ENCODE measurements at regions not wholly inside any gene's neighbourhood (a gene's known extent, or its start where the extent isn't known, plus 50 kb on each side); places are given as distances from the start of the nearest gene placed in this dataset.

DNA sequence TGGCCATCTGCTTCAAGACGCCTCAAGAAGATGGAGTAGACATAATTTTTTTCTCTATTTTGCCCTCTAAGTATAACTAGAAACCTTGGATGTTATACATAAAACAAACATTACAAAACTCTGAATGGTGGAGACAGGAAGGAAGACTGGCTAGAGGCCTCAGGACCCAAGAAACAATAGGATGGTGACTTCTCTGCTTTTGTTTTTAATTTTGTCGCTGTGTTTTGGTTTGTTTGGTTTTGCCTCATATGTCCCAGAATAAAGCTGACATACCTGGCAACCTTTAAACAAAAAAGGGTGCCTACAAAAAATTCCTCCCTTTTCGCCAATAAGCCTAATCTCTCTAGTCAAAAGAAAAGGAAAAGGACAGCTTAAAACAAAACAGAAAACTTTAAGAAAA is 109.1 kb downstream of the PPP4R3C start:
- POLR2A ChIA-PET: no interaction called here
- DNase-seq (ENCODE audit: low read depth, low spot score): no peak
- TF ChIP-seq, protein P1, sequence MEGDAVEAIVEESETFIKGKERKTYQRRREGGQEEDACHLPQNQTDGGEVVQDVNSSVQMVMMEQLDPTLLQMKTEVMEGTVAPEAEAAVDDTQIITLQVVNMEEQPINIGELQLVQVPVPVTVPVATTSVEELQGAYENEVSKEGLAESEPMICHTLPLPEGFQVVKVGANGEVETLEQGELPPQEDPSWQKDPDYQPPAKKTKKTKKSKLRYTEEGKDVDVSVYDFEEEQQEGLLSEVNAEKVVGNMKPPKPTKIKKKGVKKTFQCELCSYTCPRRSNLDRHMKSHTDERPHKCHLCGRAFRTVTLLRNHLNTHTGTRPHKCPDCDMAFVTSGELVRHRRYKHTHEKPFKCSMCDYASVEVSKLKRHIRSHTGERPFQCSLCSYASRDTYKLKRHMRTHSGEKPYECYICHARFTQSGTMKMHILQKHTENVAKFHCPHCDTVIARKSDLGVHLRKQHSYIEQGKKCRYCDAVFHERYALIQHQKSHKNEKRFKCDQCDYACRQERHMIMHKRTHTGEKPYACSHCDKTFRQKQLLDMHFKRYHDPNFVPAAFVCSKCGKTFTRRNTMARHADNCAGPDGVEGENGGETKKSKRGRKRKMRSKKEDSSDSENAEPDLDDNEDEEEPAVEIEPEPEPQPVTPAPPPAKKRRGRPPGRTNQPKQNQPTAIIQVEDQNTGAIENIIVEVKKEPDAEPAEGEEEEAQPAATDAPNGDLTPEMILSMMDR (IDR thresholded peaks at IDR 0.05; ENCODE audit: low read depth, low read length): no peak

DNA sequence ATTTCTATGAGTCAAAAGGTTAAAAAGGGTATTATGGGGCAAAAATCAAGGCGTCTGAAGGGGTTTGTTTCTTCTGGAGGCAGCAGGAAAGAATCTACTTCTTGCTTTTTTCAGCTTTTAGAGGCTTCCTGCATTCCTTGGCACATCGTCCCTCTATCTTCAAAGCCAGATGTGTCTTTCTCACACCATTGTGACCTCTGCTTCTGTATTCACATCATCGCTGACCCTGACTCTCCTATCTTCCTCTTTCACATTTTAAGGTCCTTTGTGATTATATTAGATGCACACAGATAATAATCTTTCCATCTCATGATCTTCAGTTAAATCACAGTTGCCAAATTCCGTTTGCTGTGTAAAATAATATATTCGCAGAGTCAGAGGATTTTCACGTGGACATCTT is 112.7 kb downstream of the PPP4R3C start:
- POLR2A ChIA-PET: no interaction called here
- CTCF ChIA-PET: no interaction called here
- TF ChIP-seq, protein P1 (IDR thresholded peaks at IDR 0.05; ENCODE audit: low read depth, low read length): no peak

More for the DNA sequence above, 109.1 kb downstream of the PPP4R3C start:
- Histone ChIP-seq H3K27ac (ENCODE audit: low read depth, low read length) (no peak overlapping the region), H3K27me3 (ENCODE audit: control insufficient read depth, insufficient read depth, low read length) (no peaks in the 10 kb centered on the region), H3K9me3 (ENCODE audit: control insufficient read depth, insufficient read depth, low read length) (no peaks in the 10 kb centered on the region), H3K4me3 (ENCODE audit: low read depth, low read length) (no peak overlapping the region)
- CTCF ChIA-PET: interaction anchor here (0.7 kb wide), 1 partner anchor 18 kb away, joined by 3 read pairs; no protein-coding TSS in a partner anchor

DNA sequence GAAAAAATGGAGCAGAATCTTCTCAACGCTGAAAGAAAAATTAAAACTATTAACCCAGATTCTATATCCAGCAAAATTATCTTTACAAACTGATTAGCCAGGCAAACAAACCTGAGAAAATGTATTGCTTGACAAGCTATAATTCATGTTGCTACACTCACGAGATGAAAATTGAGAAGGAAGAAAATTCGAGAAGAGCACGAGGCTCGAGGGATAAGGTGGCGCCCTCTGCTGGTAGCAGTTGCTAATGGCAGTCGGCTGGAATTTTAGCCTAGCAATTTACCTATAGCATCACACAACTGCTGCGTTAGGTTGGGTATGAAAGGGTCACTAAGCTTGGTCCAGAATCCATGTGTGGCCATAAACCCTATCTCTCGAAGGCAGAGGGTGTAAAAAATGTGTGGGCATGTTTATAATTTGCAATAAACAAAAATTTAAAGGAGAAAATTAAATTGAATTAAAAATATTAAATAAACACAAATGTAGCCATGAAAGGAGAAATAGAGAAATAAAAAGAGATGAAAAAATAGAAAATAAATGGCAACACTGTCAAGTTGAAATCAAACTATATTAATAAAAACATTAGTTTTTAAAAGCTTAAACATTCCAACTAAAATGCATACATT is 126.6 kb downstream of the PPP4R3C start:
- POLR2A ChIA-PET: no interaction called here
- DNase-seq (ENCODE audit: low read depth, low spot score): no peak
- Histone ChIP-seq H3K27me3 (ENCODE audit: control insufficient read depth, insufficient read depth, low read length) (no peaks in the 10 kb centered on the region), H3K27ac (ENCODE audit: low read depth, low read length) (no peak overlapping the region), H3K9me3 (ENCODE audit: control insufficient read depth, insufficient read depth, low read length) (no peaks in the 10 kb centered on the region), H3K4me3 (ENCODE audit: low read depth, low read length) (no peak overlapping the region)
- TF ChIP-seq, protein P1 (IDR thresholded peaks at IDR 0.05; ENCODE audit: low read depth, low read length): peak; percentile 65
- CTCF ChIA-PET: interaction anchor here (0.7 to 1.4 kb wide), 4 partner anchors 11 to 28 kb away, joined by 3 to 5 read pairs (median 4); no protein-coding TSS in a partner anchor

More for the DNA sequence above, 112.7 kb downstream of the PPP4R3C start:
- H3K27me3 ChIP-seq (ENCODE audit: control insufficient read depth, insufficient read depth, low read length): no peaks in the 10 kb centered on the region
- DNase-seq (ENCODE audit: low read depth, low spot score): no peak
- H3K9me3 ChIP-seq (ENCODE audit: control insufficient read depth, insufficient read depth, low read length): no peaks in the 10 kb centered on the region
- H3K27ac ChIP-seq (ENCODE audit: low read depth, low read length): no peak overlapping the region
- no peak overlapping the region for H3K4me3 ChIP-seq (ENCODE audit: low read depth, low read length)

DNA sequence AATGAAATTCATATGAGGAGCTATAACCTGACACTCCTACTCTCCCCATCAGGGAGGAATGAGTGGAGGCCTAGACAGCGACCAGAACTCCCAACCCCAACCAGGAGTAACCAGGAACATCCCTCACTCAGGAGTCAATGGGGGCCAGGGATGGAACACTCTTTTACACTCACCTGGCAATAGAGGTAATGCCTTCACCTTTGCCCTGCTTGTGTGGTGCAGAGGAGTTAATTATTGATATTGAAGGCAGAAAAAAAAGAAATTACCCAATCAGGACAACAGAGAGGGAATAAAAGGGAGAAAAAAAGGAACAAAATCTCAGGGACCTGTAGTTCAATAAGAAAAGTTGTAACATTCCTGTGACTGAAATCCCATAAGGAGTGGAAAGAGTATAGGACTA is 141.5 kb downstream of the PPP4R3C start:
- TF ChIP-seq, protein P1 (IDR thresholded peaks at IDR 0.05; ENCODE audit: low read depth, low read length): no peak
- ChIA-PET CTCF (no interaction called here), POLR2A (no interaction called here)
- Histone ChIP-seq H3K27me3 (ENCODE audit: control insufficient read depth, insufficient read depth, low read length) (no peaks in the 10 kb centered on the region), H3K4me3 (ENCODE audit: low read depth, low read length) (no peak overlapping the region), H3K9me3 (ENCODE audit: control insufficient read depth, insufficient read depth, low read length) (no peaks in the 10 kb centered on the region), H3K27ac (ENCODE audit: low read depth, low read length) (no peak overlapping the region)
- DNase-seq (ENCODE audit: low read depth, low spot score): no peak

DNA sequence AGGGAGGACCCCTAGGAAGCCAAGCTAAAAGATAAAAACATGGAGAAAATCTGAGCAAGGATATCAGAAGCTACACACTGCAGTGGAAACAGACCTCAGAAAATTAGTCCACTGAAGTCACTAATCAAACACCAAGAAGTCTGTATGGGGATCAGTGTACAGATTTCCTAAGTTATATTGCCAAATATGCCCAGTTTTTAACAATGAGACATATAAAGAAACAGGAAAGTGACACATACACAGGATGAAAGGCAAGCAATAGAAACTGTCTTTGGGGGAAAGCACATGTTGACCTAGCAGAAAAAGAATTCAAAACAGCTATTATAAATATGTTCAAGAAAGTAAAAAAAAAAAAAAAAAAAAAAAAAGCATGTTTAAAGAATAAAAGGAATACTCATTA is 153.7 kb downstream of the PPP4R3C start:
- no peaks in the 10 kb centered on the region for H3K9me3 ChIP-seq (ENCODE audit: control insufficient read depth, insufficient read depth, low read length)
- no peak overlapping the region for H3K27ac ChIP-seq (ENCODE audit: low read depth, low read length)
- POLR2A ChIA-PET: no interaction called here
- no peaks in the 10 kb centered on the region for H3K27me3 ChIP-seq (ENCODE audit: control insufficient read depth, insufficient read depth, low read length)
- CTCF ChIA-PET: no interaction called here
- TF ChIP-seq, protein P1 (IDR thresholded peaks at IDR 0.05; ENCODE audit: low read depth, low read length): no peak
- DNase-seq (ENCODE audit: low read depth, low spot score): no peak
- H3K4me3 ChIP-seq (ENCODE audit: low read depth, low read length): no peak overlapping the region
